Upper lobe of left lung (tissue), 4 donors: ENCODE measurements at regions not wholly inside any gene's neighbourhood (a gene's known extent, or its start where the extent isn't known, plus 50 kb on each side); places are given as distances from the start of the nearest gene placed in this dataset.

Experiments
- CTCF ChIP-seq, 6 experiments: fragments of 450-650 bp in 4 of 6; fragments of 200-600 bp in 2 of 6; sonication (generic) in 2 of 6; IDR thresholded peaks; one replicate each; pipeline ENCODE4 v1.5.1; 2016 to 2019; ENCODE audit warnings: antibody characterized with exemption in 6 of 6
- POLR2A ChIP-seq, 4 donors: fragments of 450-650 bp; IDR thresholded peaks; one replicate each; pipeline ENCODE4 v1.5.1; 2016 to 2017; ENCODE audit warnings: antibody characterized with exemption in 4 of 4, mild to moderate bottlenecking in 2 of 4

GRCh38 chr4:180694875-180695274 is 1548.3 kb upstream of the TENM3 start:
- TF ChIP-seq CTCF (IDR thresholded peaks at IDR 0.05), result no peak
- no peak for TF ChIP-seq POLR2A (IDR thresholded peaks at IDR 0.05)
